HG02763 (cell line): ENCODE measurements at regions not wholly inside any gene's neighbourhood (a gene's known extent, or its start where the extent isn't known, plus 50 kb on each side); places are given as distances from the start of the nearest gene placed in this dataset.

Experiments
- ATAC-seq: cut with Tn5 transposase; IDR thresholded peaks from one replicate; pipeline ENCODE4 v1.9.1; 2021; ENCODE audit warnings: mild to moderate bottlenecking, moderate library complexity; ENCODE audit not compliant: unreplicated experiment

GRCh38 chr21:18460979-18461378 is 57.4 kb upstream of the TMPRSS15 start:
- no peak for ATAC-seq

GRCh38 chr21:18461743-18462142 is 58.2 kb upstream of the TMPRSS15 start:
- no peak for ATAC-seq

GRCh38 chr21:18467715-18468114 is 64.1 kb upstream of the TMPRSS15 start:
- no peak for ATAC-seq

- no peak for ATAC-seq
These were observed 65.2 kb upstream of the TMPRSS15 start for GRCh38 chr21:18468790-18469189.

- ATAC-seq: no peak
These were observed 73.1 kb upstream of the TMPRSS15 start for GRCh38 chr21:18476639-18477038.

GRCh38 chr21:18477043-18477442 is 73.5 kb upstream of the TMPRSS15 start:
- ATAC-seq: no peak

GRCh38 chr21:18478513-18478912 is 74.9 kb upstream of the TMPRSS15 start:
- no peak for ATAC-seq

GRCh38 chr21:18488252-18488651 is 84.7 kb upstream of the TMPRSS15 start:
- ATAC-seq: no peak

GRCh38 chr21:18493422-18493821 is 89.8 kb upstream of the TMPRSS15 start:
- no peak for ATAC-seq

GRCh38 chr21:18495523-18495922 is 91.9 kb upstream of the TMPRSS15 start:
- no peak for ATAC-seq

- ATAC-seq: no peak
These were observed 94.8 kb upstream of the TMPRSS15 start for GRCh38 chr21:18498431-18498830.

- ATAC-seq: no peak
These were observed 96.3 kb upstream of the TMPRSS15 start for GRCh38 chr21:18499761-18500376.

- ATAC-seq: no peak
These were observed 114.5 kb upstream of the TMPRSS15 start for GRCh38 chr21:18518054-18518481.

- ATAC-seq: no peak
These were observed 117.6 kb upstream of the TMPRSS15 start for GRCh38 chr21:18521204-18521603.

GRCh38 chr21:18522181-18522972 is 118.8 kb upstream of the TMPRSS15 start:
- no peak for ATAC-seq

GRCh38 chr21:18524097-18524880 is 120.7 kb upstream of the TMPRSS15 start:
- no peak for ATAC-seq

- no peak for ATAC-seq
These were observed 125.7 kb upstream of the TMPRSS15 start for GRCh38 chr21:18529254-18529653.

- ATAC-seq: no peak
These were observed 138.5 kb upstream of the TMPRSS15 start for GRCh38 chr21:18542081-18542480.

GRCh38 chr21:18545908-18546307 is 142.3 kb upstream of the TMPRSS15 start:
- ATAC-seq: no peak

GRCh38 chr21:18547347-18547746 is 143.8 kb upstream of the TMPRSS15 start:
- no peak for ATAC-seq

GRCh38 chr21:18548249-18548648 is 144.7 kb upstream of the TMPRSS15 start:
- no peak for ATAC-seq
